Tibial nerve (tissue), 4 donors: ENCODE measurements at regions not wholly inside any gene's neighbourhood (a gene's known extent, or its start where the extent isn't known, plus 50 kb on each side); places are given as distances from the start of the nearest gene placed in this dataset.

Experiments used
- CTCF ChIP-seq, 5 experiments: fragments of 200-600 bp in 3 of 5; fragments of 450-650 bp in 2 of 5; sonication (generic) in 3 of 5; IDR thresholded peaks; one replicate each; pipeline ENCODE4 v1.5.1; 2016 to 2019; ENCODE audit warnings: antibody characterized with exemption in 5 of 5, mild to moderate bottlenecking in 3 of 5, moderate library complexity in 2 of 5
- EP300 ChIP-seq, 2 donors: sonication (generic); formaldehyde crosslinking; IDR thresholded peaks; one replicate each; pipeline ENCODE4 v1.6.1; 2017; ENCODE audit warnings: antibody characterized with exemption in 2 of 2, mild to moderate bottlenecking in 1 of 2
- POLR2A ChIP-seq, 2 donors: fragments of 450-650 bp; IDR thresholded peaks; one replicate each; pipeline ENCODE4 v1.6.1; 2017; ENCODE audit warnings: antibody characterized with exemption in 2 of 2, mild to moderate bottlenecking in 2 of 2, moderate library complexity in 2 of 2

- no peak for TF ChIP-seq CTCF (IDR thresholded peaks at IDR 0.05)
- no peak for TF ChIP-seq EP300 (IDR thresholded peaks at IDR 0.05)
- no peak for TF ChIP-seq POLR2A (IDR thresholded peaks at IDR 0.05)
These were observed 240.5 kb downstream of the GADD45G start for GRCh38 chr9:89845321-89845720.
